ENCODE measurements at regions not wholly inside any gene's neighbourhood (a gene's known extent, or its start where the extent isn't known, plus 50 kb on each side); places are given as distances from the start of the nearest gene placed in this dataset.

GRCh38 chr6:105934708-105935107 lies 151.4 kb upstream of the PRDM1 start:
- TF ChIP-seq STAT1 (IDR thresholded peaks at IDR 0.05; ENCODE audit: unreplicated experiment) = no peak
- no peak for TF ChIP-seq CTCF (conservative IDR thresholded peaks at IDR 0.05; ENCODE audit: low read depth in 2 of 2)
- no peak for TF ChIP-seq EZH2phosphoT487 (IDR thresholded peaks at IDR 0.05; ENCODE audit: unreplicated experiment)
- no peak for TF ChIP-seq POLR2AphosphoS5 (IDR thresholded peaks at IDR 0.05; ENCODE audit: low read depth)
- TF ChIP-seq EZH2 (IDR thresholded peaks at IDR 0.05; ENCODE audit: low read depth, unreplicated experiment) = no peak
- no peak for TF ChIP-seq REST (IDR thresholded peaks at IDR 0.05; ENCODE audit: unreplicated experiment)
